HCT116 (cell line): ENCODE measurements at regions not wholly inside any gene's neighbourhood (a gene's known extent, or its start where the extent isn't known, plus 50 kb on each side); places are given as distances from the start of the nearest gene placed in this dataset.

Experiments used
- ATAC-seq: fragments of 200-7000 bp; cut with Tn5 transposase; 2 replicates; pipeline ENCODE4 v1.9.1; 2020; ENCODE audit warnings: mild to moderate bottlenecking, moderate library complexity
- BruUV-seq: library from RNA; stranded (reverse); fragments of 400-500 nt; replicated peaks from 2 replicates; lab custom pipeline; 2021; lab: Mats Ljungman, UMichigan
- CTCF ChIA-PET: fragments of 300-600 bp; sonication (Branson Sonifier 250); formaldehyde crosslinking; loops from one replicate; lab custom pipeline; 2021; ENCODE audit warnings: antibody characterized with exemption; lab: Charles Lee
- POLR2A ChIA-PET: fragments of 300-600, 350-600 bp; sonication (Branson Sonifier 250); formaldehyde crosslinking; loops from one replicate; lab custom pipeline; 2021; ENCODE audit warnings: antibody characterized with exemption; lab: Charles Lee
- RAD21 ChIA-PET, 2 experiments: fragments of 300-600 bp; sonication (Branson Sonifier 250); formaldehyde crosslinking; loops; one replicate each; lab custom pipeline; 2023; ENCODE audit warnings: low total read pairs in 2 of 2; ENCODE audit not compliant: uncharacterized antibody in 2 of 2, unreplicated experiment in 2 of 2, low non-redundant PET in 1 of 2; lab: Charles Lee
- DNase-seq: peaks from one replicate; pipeline ENCODE4 v3.0.0-alpha.2; 2010; ENCODE audit warnings: low read depth, low spot score
- H2AFZ ChIP-seq: fragments of 200-600 bp; shearing (Covaris generic), sonication (generic); 2 replicates; pipeline ENCODE4 v1.6.1; 2017; ENCODE audit warnings: low read depth, mixed run types, mixed read lengths, antibody characterized with exemption, low read length; ENCODE audit not compliant: poor library complexity, severe bottlenecking
- H3K27ac ChIP-seq: 2 replicates; pipeline ENCODE4 v1.5.1; 2012; ENCODE audit warnings: low read depth, low read length
- H3K27me3 ChIP-seq: fragments of 200-600 bp; sonication (generic); 2 replicates; pipeline ENCODE4 v1.6.1; 2016; ENCODE audit warnings: mixed run types, low read length, mixed read lengths; ENCODE audit not compliant: insufficient read depth
- H3K36me3 ChIP-seq, 2 experiments: fragments of 200-500 bp in 1 of 2; fragments of 200-600 bp in 1 of 2; sonication (Bioruptor generic) in 1 of 2; sonication (generic) in 1 of 2; 2 replicates each; pipeline versions ENCODE4 v1.5.1 to v1.6.1; 2014 to 2016; ENCODE audit warnings: low read length in 2 of 2, inconsistent platforms in 1 of 2, mixed read lengths in 1 of 2, mixed run types in 1 of 2; ENCODE audit not compliant: insufficient read depth in 2 of 2, control insufficient read depth in 1 of 2
- H3K4me1 ChIP-seq, 2 experiments: fragments of 200-600 bp in 1 of 2; sonication (generic) in 1 of 2; 2 replicates each; pipeline versions ENCODE4 v1.5.1 to v1.6.1; 2012 to 2017; ENCODE audit warnings: low read length in 2 of 2, inconsistent platforms in 1 of 2, mild to moderate bottlenecking in 1 of 2, mixed read lengths in 1 of 2, mixed run types in 1 of 2, moderate library complexity in 1 of 2; ENCODE audit not compliant: insufficient read depth in 2 of 2, control insufficient read depth in 1 of 2
- H3K4me2 ChIP-seq: fragments of 200-600 bp; sonication (generic); 2 replicates; pipeline ENCODE4 v1.6.1; 2017; ENCODE audit warnings: mixed run types, low read length, mixed read lengths
- H3K4me3 ChIP-seq, 2 experiments: fragments of 200-600 bp in 1 of 2; sonication (generic) in 1 of 2; replicated peaks in 1 of 2; 2 replicates each; pipeline ENCODE4 v1.5.1; 2011 to 2016; ENCODE audit warnings: low read length in 2 of 2, control low read depth in 1 of 2, low read depth in 1 of 2, mild to moderate bottlenecking in 1 of 2, mixed read lengths in 1 of 2, mixed run types in 1 of 2
- H3K79me2 ChIP-seq: fragments of 200-600 bp; sonication (generic); 2 replicates; pipeline ENCODE4 v1.6.1; 2017; ENCODE audit warnings: mild to moderate bottlenecking, mixed run types, low read length, moderate library complexity, mixed read lengths; ENCODE audit not compliant: insufficient read depth
- H3K9ac ChIP-seq: fragments of 200-600 bp; sonication (generic); 2 replicates; pipeline ENCODE4 v1.6.1; 2016; ENCODE audit warnings: low read length, mixed read lengths
- H3K9me2 ChIP-seq: fragments of 200-600 bp; sonication (generic), shearing (Covaris generic); 2 replicates; pipeline ENCODE4 v1.6.1; 2017; ENCODE audit warnings: mixed run types, mild to moderate bottlenecking, moderate library complexity; ENCODE audit not compliant: insufficient read depth
- H3K9me3 ChIP-seq, 2 experiments: fragments of 200-500 bp in 1 of 2; fragments of 200-600 bp in 1 of 2; sonication (Bioruptor generic) in 1 of 2; sonication (generic) in 1 of 2; 2 replicates each; pipeline ENCODE4 v1.6.1; 2014 to 2017; ENCODE audit warnings: low read length in 2 of 2, mixed read lengths in 2 of 2, inconsistent platforms in 1 of 2, low read depth in 1 of 2, mild to moderate bottlenecking in 1 of 2, mixed run types in 1 of 2, moderate library complexity in 1 of 2; ENCODE audit not compliant: control insufficient read depth in 1 of 2, insufficient read depth in 1 of 2
- H4K20me1 ChIP-seq: fragments of 200-600 bp; sonication (generic), shearing (Covaris generic); 2 replicates; pipeline ENCODE4 v1.6.1; 2017; ENCODE audit warnings: mixed run types, mild to moderate bottlenecking, moderate library complexity; ENCODE audit not compliant: insufficient read depth
- ATF3 ChIP-seq: IDR thresholded peaks from 2 replicates; pipeline ENCODE4 v1.6.1; 2012
- CBX3 ChIP-seq: IDR thresholded peaks from 2 replicates; pipeline ENCODE4 v1.6.1; 2012; ENCODE audit warnings: low read depth
- CTCF ChIP-seq, 3 experiments: fragments of 200-600 bp in 1 of 3; sonication (generic) in 1 of 3; IDR thresholded peaks in 2 of 3; conservative IDR thresholded peaks in 1 of 3; 2 replicates each; pipeline ENCODE4 v1.5.1; 2012 to 2017; ENCODE audit warnings: low read depth in 2 of 3, low read length in 2 of 3, antibody characterized with exemption in 1 of 3, borderline replicate concordance in 1 of 3, control low read depth in 1 of 3, mild to moderate bottlenecking in 1 of 3, mixed read lengths in 1 of 3, mixed run types in 1 of 3, moderate library complexity in 1 of 3; ENCODE audit not compliant: insufficient read depth in 1 of 3
- EGR1 ChIP-seq: IDR thresholded peaks from 2 replicates; pipeline ENCODE4 v1.6.1; 2012; ENCODE audit warnings: low read depth
- ELF1 ChIP-seq: IDR thresholded peaks from 2 replicates; pipeline ENCODE4 v1.6.1; 2012; ENCODE audit warnings: low read depth, borderline replicate concordance
- EZH2 ChIP-seq: fragments of 200-600 bp; sonication (generic); IDR thresholded peaks from 2 replicates; pipeline ENCODE4 v1.6.1; 2017; ENCODE audit warnings: antibody characterized with exemption, mixed run types
- EZH2phosphoT487 ChIP-seq: fragments of 200-600 bp; IDR thresholded peaks from 2 replicates; pipeline ENCODE4 v1.6.1; 2018; ENCODE audit warnings: antibody characterized with exemption, borderline replicate concordance
- JUND ChIP-seq: IDR thresholded peaks from 2 replicates; pipeline ENCODE4 v1.6.1; 2012
- MAX ChIP-seq: IDR thresholded peaks from 2 replicates; pipeline ENCODE4 v1.6.1; 2012
- POLR2A ChIP-seq: IDR thresholded peaks from 2 replicates; pipeline ENCODE4 v1.7.0; 2011; ENCODE audit warnings: borderline replicate concordance; ENCODE audit not compliant: insufficient read depth, insufficient read length; ENCODE audit errors: extremely low read depth
- POLR2AphosphoS5 ChIP-seq: IDR thresholded peaks from 2 replicates; pipeline ENCODE4 v1.6.1; 2011; ENCODE audit warnings: mild to moderate bottlenecking, low read depth, low read length, moderate library complexity
- RAD21 ChIP-seq: IDR thresholded peaks from 2 replicates; pipeline ENCODE4 v1.6.1; 2012; ENCODE audit warnings: low read depth, mild to moderate bottlenecking
- REST ChIP-seq: IDR thresholded peaks from 2 replicates; pipeline ENCODE4 v1.6.1; 2012; ENCODE audit warnings: low read depth
- SP1 ChIP-seq: IDR thresholded peaks from 2 replicates; pipeline ENCODE4 v1.6.1; 2012; ENCODE audit warnings: low read depth
- SRF ChIP-seq: IDR thresholded peaks from 2 replicates; pipeline ENCODE4 v1.6.1; 2012; ENCODE audit warnings: low read depth
- TCF7L2 ChIP-seq: IDR thresholded peaks from 2 replicates; pipeline ENCODE4 v1.7.0; 2011; ENCODE audit warnings: borderline replicate concordance, inconsistent platforms; ENCODE audit not compliant: insufficient read depth, insufficient read length; ENCODE audit errors: extremely low read depth
- YY1 ChIP-seq: IDR thresholded peaks from 2 replicates; pipeline ENCODE4 v1.6.1; 2011; ENCODE audit warnings: low read length, low read depth, moderate library complexity, mild to moderate bottlenecking; ENCODE audit not compliant: insufficient replicate concordance; ENCODE audit errors: extremely low read depth
- ZFX ChIP-seq: fragments of 450-650 bp; IDR thresholded peaks from 2 replicates; pipeline ENCODE4 v1.6.1; 2017
- ZNF274 ChIP-seq: fragments of 200-500 bp; sonication (Bioruptor generic); IDR thresholded peaks from 2 replicates; pipeline ENCODE4 v1.6.1; 2014; ENCODE audit warnings: mild to moderate bottlenecking, low read depth, low read length, inconsistent platforms
- intact Hi-C: fragments of 100-400 bp; cut with micrococcal nuclease; formaldehyde crosslinking; loops from 2 replicates; pipeline ENCODE4 v1.10.0; 2022

GRCh38 chr17:12566291-12566690 lies 99.4 kb upstream of the MYOCD start:
- TF ChIP-seq CBX3 (no peak), POLR2AphosphoS5 (no peak), ELF1 (no peak), ATF3 (no peak), YY1 (no peak), EZH2 (no peak), RAD21 (no peak), EZH2phosphoT487 (no peak), ZFX (no peak), MAX (no peak), POLR2A (no peak), TCF7L2 (no peak), SRF (no peak), CTCF (IDR thresholded peaks at IDR 0.05 in 2 of 3, conservative IDR thresholded peaks at IDR 0.05 in 1 of 3; ENCODE audit: borderline replicate concordance in 1 of 3, insufficient read depth in 1 of 3, low read depth in 2 of 3, low read length in 2 of 3) (no peak), SP1 (no peak), REST (no peak), ZNF274 (no peak), JUND (no peak), EGR1 (no peak)
- RAD21 ChIA-PET, result no interaction called here
- H3K4me2 ChIP-seq, result no peak overlapping the region
- no peaks in the 10 kb centered on the region for H3K4me1 ChIP-seq
- H3K9ac ChIP-seq, result no peak overlapping the region
- H2AFZ ChIP-seq, result no peak overlapping the region
- no peaks in the 10 kb centered on the region for H3K9me3 ChIP-seq
- no peaks in the 10 kb centered on the region for H3K79me2 ChIP-seq
- no peaks in the 10 kb centered on the region for H3K36me3 ChIP-seq
- no peaks in the 10 kb centered on the region for H4K20me1 ChIP-seq
- H3K27ac ChIP-seq, result no peak overlapping the region
- no peaks in the 10 kb centered on the region for H3K9me2 ChIP-seq
- peaks cover 29% of the 10 kb centered on the region for H3K27me3 ChIP-seq
- POLR2A ChIA-PET, result no interaction called here
- CTCF ChIA-PET, result no interaction called here
- intact Hi-C loops, result no loop called here
- no peak for ATAC-seq
- no peak overlapping the region for H3K4me3 ChIP-seq
- no TSS peak for BruUV-seq
- DNase-seq, result no peak
